H1 (cell line): ENCODE measurements at regions not wholly inside any gene's neighbourhood (a gene's known extent, or its start where the extent isn't known, plus 50 kb on each side); places are given as distances from the start of the nearest gene placed in this dataset.

Source experiments
- BACH1 ChIP-seq: IDR thresholded peaks from 2 replicates; pipeline ENCODE4 v1.6.1; 2012; ENCODE audit warnings: low read length, improper control_type of control experiment
- KDM5A ChIP-seq: fragments of 200-600 bp; IDR thresholded peaks from 2 replicates; pipeline ENCODE4 v1.7.1; 2012; ENCODE audit warnings: mild to moderate bottlenecking, low read length, inconsistent platforms, mixed read lengths
- MAFK ChIP-seq: IDR thresholded peaks from 2 replicates; pipeline ENCODE4 v1.6.1; 2012; ENCODE audit warnings: low read depth, mild to moderate bottlenecking, improper control_type of control experiment, low read length
- POLR2AphosphoS5 ChIP-seq: IDR thresholded peaks from 2 replicates; pipeline ENCODE4 v1.6.1; 2011; ENCODE audit warnings: low read depth, low read length
- USF2 ChIP-seq: IDR thresholded peaks from 2 replicates; pipeline ENCODE4 v1.6.1; 2011; ENCODE audit warnings: low read length, improper control_type of control experiment

GRCh38 chr1:87439821-87440220 lies 111.1 kb downstream of the LMO4 start (continued):
- no peak for TF ChIP-seq USF2
- no peak for TF ChIP-seq MAFK
- TF ChIP-seq POLR2AphosphoS5, result no peak
- no peak for TF ChIP-seq KDM5A
- no peak for TF ChIP-seq BACH1
